ENCODE measurements at regions not wholly inside any gene's neighbourhood (a gene's known extent, or its start where the extent isn't known, plus 50 kb on each side); places are given as distances from the start of the nearest gene placed in this dataset.

GRCh38 chr3:159520638-159521037 lies 468.0 kb upstream of the IL12A start:
- TF ChIP-seq CTCF (IDR thresholded peaks at IDR 0.05) (no peak), POLR2A (IDR thresholded peaks at IDR 0.05) (no peak)
